GM12891 (cell line): ENCODE measurements at regions not wholly inside any gene's neighbourhood (a gene's known extent, or its start where the extent isn't known, plus 50 kb on each side); places are given as distances from the start of the nearest gene placed in this dataset.

Experiments used
- POLR2A ChIP-seq: IDR thresholded peaks from 2 replicates; pipeline ENCODE4 v1.6.1; 2011; ENCODE audit warnings: low read depth, low read length, control low read depth
- POLR2AphosphoS5 ChIP-seq: IDR thresholded peaks from 2 replicates; pipeline ENCODE4 v1.6.1; 2011; ENCODE audit warnings: low read depth, low read length, control low read depth

DNA sequence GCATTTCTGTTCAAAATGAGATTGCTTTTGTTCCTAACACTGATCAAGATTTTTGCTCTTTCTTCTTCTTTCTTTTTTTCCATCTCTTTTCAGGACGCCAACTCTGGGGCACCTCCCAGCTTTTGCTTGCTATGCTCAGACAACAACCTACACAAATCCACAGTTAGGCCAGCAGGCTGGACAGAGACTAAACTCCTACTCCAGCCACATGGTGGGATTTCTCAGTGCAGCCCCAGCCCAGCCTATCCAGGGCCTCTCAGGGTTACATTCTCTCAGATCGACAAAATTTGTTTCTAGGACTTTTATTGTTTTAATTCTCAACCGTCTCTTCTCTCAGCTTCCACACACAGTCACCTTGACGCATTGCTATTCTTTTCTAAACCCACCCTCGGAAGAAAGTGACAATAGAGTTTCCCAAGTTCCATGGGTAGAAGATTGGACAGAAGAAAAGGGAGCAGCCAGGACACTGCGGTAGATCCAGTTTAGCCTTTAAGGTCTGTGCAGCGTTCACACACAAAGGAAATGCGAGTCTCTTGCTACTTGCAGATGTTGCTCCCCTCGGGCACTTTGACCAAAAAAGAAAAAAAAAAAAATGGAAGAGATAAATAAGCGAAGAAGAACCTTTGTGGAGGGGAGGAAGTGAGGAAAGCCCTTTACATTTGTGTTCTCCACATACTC, 588.6 kb upstream of the GRAMD2B start:
- no peak for TF ChIP-seq POLR2A
- no peak for TF ChIP-seq POLR2AphosphoS5
